H1 (cell line): ENCODE measurements at regions not wholly inside any gene's neighbourhood (a gene's known extent, or its start where the extent isn't known, plus 50 kb on each side); places are given as distances from the start of the nearest gene placed in this dataset.

Experiments
- RXRA ChIP-seq: IDR thresholded peaks from 2 replicates; pipeline ENCODE4 v1.6.1; 2011; ENCODE audit warnings: low read depth, mild to moderate bottlenecking, low read length, moderate library complexity; ENCODE audit not compliant: insufficient read depth
- TF ChIP-seq, protein P1 (sequence below): IDR thresholded peaks from 2 replicates; pipeline ENCODE4 v1.6.1; 2011; ENCODE audit warnings: low read depth, mild to moderate bottlenecking, low read length; ENCODE audit not compliant: insufficient read depth

DNA sequence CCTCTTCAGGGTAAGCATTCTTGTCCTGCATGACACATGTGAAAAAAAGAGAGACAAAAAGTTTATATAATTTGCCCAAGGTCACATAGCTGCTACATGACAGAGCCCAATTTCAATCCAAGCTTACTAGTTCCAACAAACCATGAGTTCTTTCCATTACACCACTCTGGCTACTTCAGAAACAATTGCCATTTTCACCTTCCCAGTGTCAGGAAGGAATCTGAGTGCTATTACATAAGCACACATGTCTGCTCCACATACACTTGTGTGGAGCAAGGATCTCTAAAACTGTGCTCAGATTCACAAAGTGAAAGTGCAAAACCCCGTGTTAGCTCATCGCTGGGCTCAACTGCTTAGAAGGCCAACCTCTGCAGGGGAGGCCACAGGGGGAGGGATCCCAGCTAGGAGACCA lies 356.2 kb upstream of the NFE2L3 start (continued):
- TF ChIP-seq, protein P1, sequence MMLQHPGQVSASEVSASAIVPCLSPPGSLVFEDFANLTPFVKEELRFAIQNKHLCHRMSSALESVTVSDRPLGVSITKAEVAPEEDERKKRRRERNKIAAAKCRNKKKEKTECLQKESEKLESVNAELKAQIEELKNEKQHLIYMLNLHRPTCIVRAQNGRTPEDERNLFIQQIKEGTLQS = no peak
- no peak for TF ChIP-seq RXRA
